NCI-H774 (cell line): ENCODE measurements at regions not wholly inside any gene's neighbourhood (a gene's known extent, or its start where the extent isn't known, plus 50 kb on each side); places are given as distances from the start of the nearest gene placed in this dataset.
"Not testable (repeated sequence)": the region's sequence is repeated elsewhere in the genome, so short reads cannot be mapped to it uniquely, and the experiment has no call there.

Experiments
- DNase-seq: peaks from one replicate; lab custom pipeline; 2025; lab: John Stamatoyannopoulos, UW

- DNase-seq: no peak
These were observed 489.4 kb upstream of the PCDH20 start for GRCh38 chr13:61905054-61905453.

- no peak for DNase-seq
These were observed 486.4 kb upstream of the PCDH20 start for GRCh38 chr13:61901946-61902541.

- no peak for DNase-seq
These were observed 484.4 kb upstream of the PCDH20 start for GRCh38 chr13:61900033-61900432.

GRCh38 chr13:61898207-61898606 is 482.6 kb upstream of the PCDH20 start:
- DNase-seq: no peak

GRCh38 chr13:61891401-61891800 is 475.8 kb upstream of the PCDH20 start:
- no peak for DNase-seq

- no peak for DNase-seq
These were observed 469.2 kb upstream of the PCDH20 start for GRCh38 chr13:61884830-61885229.

GRCh38 chr13:61880578-61881283 is 465.1 kb upstream of the PCDH20 start:
- DNase-seq: no peak

- DNase-seq: not testable (repeated sequence)
These were observed 462.9 kb upstream of the PCDH20 start for GRCh38 chr13:61878565-61878964.

- DNase-seq: no peak
These were observed 459.4 kb upstream of the PCDH20 start for GRCh38 chr13:61874970-61875579.

GRCh38 chr13:61873717-61874116 is 458.1 kb upstream of the PCDH20 start:
- no peak for DNase-seq

GRCh38 chr13:61857198-61857597 is 441.5 kb upstream of the PCDH20 start:
- no peak for DNase-seq

GRCh38 chr13:61852116-61852619 is 436.5 kb upstream of the PCDH20 start:
- no peak for DNase-seq

- DNase-seq: no peak
These were observed 435.1 kb upstream of the PCDH20 start for GRCh38 chr13:61850794-61851193.

GRCh38 chr13:61838568-61838967 is 422.9 kb upstream of the PCDH20 start:
- DNase-seq: no peak

GRCh38 chr13:61833228-61833627 is 417.6 kb upstream of the PCDH20 start:
- no peak for DNase-seq

GRCh38 chr13:61831026-61831425 is 415.4 kb upstream of the PCDH20 start:
- DNase-seq: no peak

- DNase-seq: no peak
These were observed 414.8 kb upstream of the PCDH20 start for GRCh38 chr13:61830475-61830874.

GRCh38 chr13:61824168-61824567 is 408.5 kb upstream of the PCDH20 start:
- no peak for DNase-seq

- no peak for DNase-seq
These were observed 396.6 kb upstream of the PCDH20 start for GRCh38 chr13:61812286-61812685.

GRCh38 chr13:61810065-61810464 is 394.4 kb upstream of the PCDH20 start:
- DNase-seq: no peak

- no peak for DNase-seq
These were observed 381.7 kb upstream of the PCDH20 start for GRCh38 chr13:61797397-61797796.

GRCh38 chr13:61795580-61795979 is 379.9 kb upstream of the PCDH20 start:
- no peak for DNase-seq

- DNase-seq: no peak
These were observed 363.8 kb upstream of the PCDH20 start for GRCh38 chr13:61779456-61779855.
